C4-2B (cell line): ENCODE measurements at regions not wholly inside any gene's neighbourhood (a gene's known extent, or its start where the extent isn't known, plus 50 kb on each side); places are given as distances from the start of the nearest gene placed in this dataset.

Source experiments
- H3K27ac ChIP-seq: fragments of 450-650 bp; 2 replicates; pipeline ENCODE4 v1.5.1; 2017
- CTCF ChIP-seq: fragments of 450-650 bp; conservative IDR thresholded peaks from 2 replicates; pipeline ENCODE4 v1.5.1; 2017; ENCODE audit warnings: mild to moderate bottlenecking
- ZFX ChIP-seq: fragments of 450-650 bp; IDR thresholded peaks from 2 replicates; pipeline ENCODE4 v1.6.1; 2017

- TF ChIP-seq CTCF (no peak), ZFX (no peak)
These were observed 638.3 kb upstream of the GRIA3 start for GRCh38 chrX:122545778-122546177.

GRCh38 chrX:122546269-122546668 is 637.8 kb upstream of the GRIA3 start:
- TF ChIP-seq ZFX: no peak
- TF ChIP-seq CTCF: no peak

More at GRCh38 chrX:122545778-122546177, 638.3 kb upstream of the GRIA3 start:
- no peak overlapping the region for H3K27ac ChIP-seq

DNA sequence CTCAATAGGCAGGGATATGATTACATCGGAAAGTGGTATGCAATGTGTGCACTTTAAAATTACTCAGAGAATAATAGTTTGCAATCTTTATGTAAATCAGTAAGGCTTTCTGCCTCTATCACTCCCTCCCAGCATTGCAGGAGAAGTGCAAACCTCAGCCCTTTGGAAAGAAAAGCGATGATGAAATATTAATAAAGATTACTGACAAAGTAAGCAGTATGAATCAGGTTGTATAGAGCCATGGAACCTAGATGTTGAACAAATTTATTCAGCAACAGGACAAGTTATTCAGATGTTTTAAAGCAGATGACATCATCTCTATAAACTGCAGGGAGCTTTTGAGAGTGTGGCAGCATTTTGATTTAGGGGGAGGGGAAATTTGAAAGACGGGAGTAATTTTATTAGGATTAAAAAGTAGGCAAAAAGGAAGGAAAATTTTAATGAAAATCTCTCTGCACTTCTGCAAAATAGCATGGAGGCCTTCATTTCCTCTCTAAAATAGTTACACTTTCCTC is 631.7 kb upstream of the GRIA3 start:
- H3K27ac ChIP-seq: no peak overlapping the region
- TF ChIP-seq ZFX (no peak), CTCF (no peak)

More at GRCh38 chrX:122546269-122546668, 637.8 kb upstream of the GRIA3 start:
- H3K27ac ChIP-seq: no peak overlapping the region

DNA sequence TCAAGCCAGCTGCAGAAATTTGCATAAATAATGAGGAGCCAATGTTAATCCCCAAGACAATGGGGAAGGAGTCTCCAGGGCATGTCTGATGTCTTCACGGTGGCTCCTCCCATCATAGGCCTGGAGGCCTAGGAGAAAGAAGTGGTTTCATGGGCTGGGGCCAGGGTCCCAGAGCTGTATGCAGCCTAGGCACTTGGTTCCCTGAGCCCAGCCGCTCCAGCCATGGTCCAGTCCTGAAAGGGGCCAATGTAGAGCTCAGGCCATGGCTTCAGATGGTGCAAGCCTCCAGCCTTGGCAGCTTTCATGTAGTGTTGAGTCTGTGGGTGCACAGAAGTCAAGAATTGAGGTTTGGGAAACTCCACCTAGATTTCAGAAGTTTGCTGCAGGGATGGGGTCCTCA is 628.2 kb upstream of the GRIA3 start:
- no peak overlapping the region for H3K27ac ChIP-seq
- TF ChIP-seq CTCF: no peak
- no peak for TF ChIP-seq ZFX

GRCh38 chrX:122565952-122566351 is 618.1 kb upstream of the GRIA3 start:
- H3K27ac ChIP-seq: no peak overlapping the region
- TF ChIP-seq ZFX: no peak
- TF ChIP-seq CTCF: no peak

- no peak overlapping the region for H3K27ac ChIP-seq
- TF ChIP-seq ZFX (no peak), CTCF (no peak)
These were observed 617.7 kb upstream of the GRIA3 start for GRCh38 chrX:122566401-122566800.

DNA sequence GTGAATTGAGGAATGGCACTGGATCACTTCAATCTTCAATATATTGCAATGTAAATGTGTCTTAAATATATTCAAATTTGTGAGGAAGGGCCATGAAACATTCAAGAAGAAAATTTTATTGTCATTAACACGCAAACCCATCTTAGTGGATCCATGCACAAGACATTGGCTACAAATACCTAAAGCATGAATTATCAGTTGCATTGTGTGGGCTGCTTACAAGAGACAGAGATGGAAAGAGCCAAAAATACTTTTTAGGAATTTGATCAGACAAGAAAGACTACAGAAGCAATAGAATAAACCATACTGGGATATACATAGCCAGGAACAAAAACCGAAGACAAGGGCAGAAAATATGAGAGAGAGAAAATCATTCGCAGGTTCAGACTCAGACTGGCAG is 616.2 kb upstream of the GRIA3 start:
- TF ChIP-seq ZFX (no peak), CTCF (no peak)
- H3K27ac ChIP-seq: no peak overlapping the region
